H9 (cell line): ENCODE measurements at regions not wholly inside any gene's neighbourhood (a gene's known extent, or its start where the extent isn't known, plus 50 kb on each side); places are given as distances from the start of the nearest gene placed in this dataset.

Experiments used
- DNase-seq: peaks from one replicate; pipeline ENCODE4 v3.0.0-alpha.2; 2017
- H2AFZ ChIP-seq: one replicate; pipeline ENCODE4 v1.6.1; 2013; ENCODE audit warnings: mild to moderate bottlenecking, low read length, control low read depth, moderate library complexity
- H2AK5ac ChIP-seq: 2 replicates; pipeline ENCODE4 v1.6.1; 2013; ENCODE audit warnings: low read length, control low read depth, mixed read lengths; ENCODE audit not compliant: insufficient read length
- H2BK120ac ChIP-seq: one replicate; pipeline ENCODE4 v1.6.1; 2013; ENCODE audit warnings: low read depth, mild to moderate bottlenecking, low read length, control low read depth, inconsistent platforms; ENCODE audit not compliant: poor library complexity, severe bottlenecking
- H2BK12ac ChIP-seq: 2 replicates; pipeline ENCODE4 v1.6.1; 2013; ENCODE audit warnings: low read length, control low read depth, mixed read lengths, low read depth; ENCODE audit not compliant: insufficient read length
- H2BK15ac ChIP-seq: 2 replicates; pipeline ENCODE4 v1.6.1; 2013; ENCODE audit warnings: low read depth, low read length, control low read depth
- H2BK20ac ChIP-seq: one replicate; pipeline ENCODE4 v1.6.1; 2013; ENCODE audit warnings: low read depth, mild to moderate bottlenecking, low read length, control low read depth, inconsistent platforms; ENCODE audit not compliant: poor library complexity, severe bottlenecking
- H2BK5ac ChIP-seq: 2 replicates; pipeline ENCODE4 v1.6.1; 2013; ENCODE audit warnings: low read length, control low read depth, mixed read lengths; ENCODE audit not compliant: insufficient read length
- H3K14ac ChIP-seq: 2 replicates; pipeline ENCODE4 v1.6.1; 2013; ENCODE audit warnings: low read length, control low read depth; ENCODE audit not compliant: insufficient read depth
- H3K18ac ChIP-seq: 2 replicates; pipeline ENCODE4 v1.6.1; 2013; ENCODE audit warnings: low read depth, mild to moderate bottlenecking, mixed read lengths, low read length, control low read depth; ENCODE audit not compliant: insufficient read length
- H3K23ac ChIP-seq: 2 replicates; pipeline ENCODE4 v1.6.1; 2013; ENCODE audit warnings: low read length, control low read depth, mixed read lengths, low read depth; ENCODE audit not compliant: insufficient read length
- H3K23me2 ChIP-seq: 2 replicates; pipeline ENCODE4 v1.6.1; 2013; ENCODE audit warnings: low read depth, mild to moderate bottlenecking, mixed read lengths, low read length, control low read depth; ENCODE audit not compliant: insufficient read length, poor library complexity, severe bottlenecking
- H3K27ac ChIP-seq: 2 replicates; pipeline ENCODE4 v1.5.1; 2013; ENCODE audit warnings: low read length, control low read depth, mixed read lengths, low read depth; ENCODE audit not compliant: insufficient read length
- H3K27me3 ChIP-seq: 2 replicates; pipeline ENCODE4 v1.6.1; 2013; ENCODE audit warnings: low read length, control low read depth, inconsistent platforms; ENCODE audit not compliant: insufficient read depth
- H3K4ac ChIP-seq: 2 replicates; pipeline ENCODE4 v1.6.1; 2013; ENCODE audit warnings: low read depth, mild to moderate bottlenecking, control low read depth, inconsistent platforms, low read length, moderate library complexity
- H3K4me1 ChIP-seq: 2 replicates; pipeline ENCODE4 v1.6.1; 2013; ENCODE audit warnings: low read length, control low read depth, inconsistent platforms; ENCODE audit not compliant: insufficient read depth
- H3K4me2 ChIP-seq: 2 replicates; pipeline ENCODE4 v1.6.1; 2013; ENCODE audit warnings: low read length, control low read depth, mixed read lengths; ENCODE audit not compliant: insufficient read length, insufficient read depth
- H3K56ac ChIP-seq: 2 replicates; pipeline ENCODE4 v1.6.1; 2013; ENCODE audit warnings: low read depth, mild to moderate bottlenecking, mixed read lengths, low read length, control low read depth; ENCODE audit not compliant: insufficient read length
- H3K79me1 ChIP-seq: 2 replicates; pipeline ENCODE4 v1.6.1; 2013; ENCODE audit warnings: low read depth, mild to moderate bottlenecking, moderate library complexity, low read length, control low read depth, inconsistent platforms; ENCODE audit not compliant: insufficient read depth, poor library complexity, severe bottlenecking
- H3K79me2 ChIP-seq: 2 replicates; pipeline ENCODE4 v1.6.1; 2013; ENCODE audit warnings: low read length, control low read depth, inconsistent platforms; ENCODE audit not compliant: insufficient read depth
- H3K9ac ChIP-seq: 2 replicates; pipeline ENCODE4 v1.6.1; 2013; ENCODE audit warnings: low read length, control low read depth, mixed read lengths; ENCODE audit not compliant: insufficient read length; ENCODE audit errors: extremely low read depth
- H3K9me3 ChIP-seq: one replicate; pipeline ENCODE4 v1.6.1; 2013; ENCODE audit warnings: low read depth, low read length, inconsistent platforms; ENCODE audit not compliant: control insufficient read depth
- H3T11ph ChIP-seq: one replicate; pipeline ENCODE4 v1.6.1; 2013; ENCODE audit warnings: mild to moderate bottlenecking, low read length, control low read depth, inconsistent platforms
- H4K20me1 ChIP-seq: one replicate; pipeline ENCODE4 v1.6.1; 2013; ENCODE audit not compliant: control insufficient read depth, insufficient read length, insufficient read depth
- H4K5ac ChIP-seq: 2 replicates; pipeline ENCODE4 v1.6.1; 2013; ENCODE audit warnings: low read depth, mild to moderate bottlenecking, mixed read lengths, low read length, control low read depth; ENCODE audit not compliant: insufficient read length
- H4K8ac ChIP-seq: replicated peaks from 2 replicates; pipeline ENCODE4 v1.6.1; 2013; ENCODE audit warnings: low read length, control low read depth, mixed read lengths, low read depth; ENCODE audit not compliant: insufficient read length
- H4K91ac ChIP-seq: 2 replicates; pipeline ENCODE4 v1.6.1; 2013; ENCODE audit warnings: low read depth, mild to moderate bottlenecking, moderate library complexity, mixed read lengths, low read length, control low read depth; ENCODE audit not compliant: insufficient read length
- H3K27ac Mint-ChIP-seq, 3 experiments: 2 replicates in 2 of 3; 3 replicates in 1 of 3; pipeline ENCODE4 v1.8.0; 2020 to 2021; ENCODE audit warnings: mixed read lengths in 3 of 3, mild to moderate bottlenecking in 1 of 3, moderate library complexity in 1 of 3
- H3K27me3 Mint-ChIP-seq: 2 replicates; pipeline ENCODE4 v1.8.0; 2021; ENCODE audit warnings: low read depth, mild to moderate bottlenecking, moderate library complexity, mixed read lengths
- H3K36me3 Mint-ChIP-seq, 3 experiments: 2 replicates in 2 of 3; 3 replicates in 1 of 3; pipeline ENCODE4 v1.8.0; 2020 to 2021; ENCODE audit warnings: low read depth in 3 of 3, mixed read lengths in 3 of 3; ENCODE audit not compliant: insufficient read depth in 1 of 3
- H3K4me1 Mint-ChIP-seq, 2 experiments: 2 replicates each; pipeline ENCODE4 v1.8.0; 2020; ENCODE audit warnings: mixed read lengths in 2 of 2
- H3K4me3 Mint-ChIP-seq, 2 experiments: 2 replicates in 1 of 2; 3 replicates in 1 of 2; pipeline ENCODE4 v1.8.0; 2020 to 2021; ENCODE audit warnings: mild to moderate bottlenecking in 2 of 2, mixed read lengths in 2 of 2, moderate library complexity in 1 of 2
- H3K9me3 Mint-ChIP-seq, 2 experiments: 2 replicates in 1 of 2; 3 replicates in 1 of 2; pipeline ENCODE4 v1.8.0; 2020; ENCODE audit warnings: mild to moderate bottlenecking in 2 of 2, mixed read lengths in 2 of 2, moderate library complexity in 1 of 2
- CTCF ChIP-seq: fragments of 200-600 bp; sonication (generic); conservative IDR thresholded peaks from 3 replicates; pipeline ENCODE4 v1.8.0; 2021; ENCODE audit warnings: antibody characterized with exemption, mild to moderate bottlenecking
- WGBS: extraction: QIAGEN DNeasy Blood & Tissue Kit; methylation state at CpG from one replicate; pipeline ENCODE4 v1.1.7; 2013; ENCODE audit warnings: missing lambda C conversion rate, low lambda C conversion rate, mixed read lengths; ENCODE audit not compliant: insufficient read length; ENCODE audit errors: extremely low coverage; 5-methylcytosine and 5-hydroxymethylcytosine counted together

GRCh38 chr6:168746643-168747042 lies 305.7 kb downstream of the SMOC2 start:
- Histone ChIP-seq H3K79me1 (no peaks in the 10 kb centered on the region), H2BK120ac (no peak overlapping the region), H2BK5ac (no peak overlapping the region), H3K56ac (no peak overlapping the region), H4K91ac (no peak overlapping the region), H3K4me1 (no peaks in the 10 kb centered on the region), H3K79me2 (no peaks in the 10 kb centered on the region), H3K18ac (no peak overlapping the region), H3T11ph (no peak overlapping the region), H3K9me3 (no peaks in the 10 kb centered on the region), H4K8ac (no peak overlapping the region), H3K4me2 (no peak overlapping the region), H3K27ac (no peak overlapping the region), H3K23ac (no peak overlapping the region), H2AFZ (no peak overlapping the region), H4K20me1 (no peaks in the 10 kb centered on the region), H2BK12ac (no peak overlapping the region), H2AK5ac (no peak overlapping the region), H2BK20ac (no peak overlapping the region), H3K23me2 (no peaks in the 10 kb centered on the region), H3K4ac (no peak overlapping the region), H4K5ac (no peak overlapping the region), H3K9ac (no peak overlapping the region), H3K27me3 (no peaks in the 10 kb centered on the region), H3K14ac (no peak overlapping the region), H2BK15ac (no peak overlapping the region)
- no peak overlapping the region for H3K4me3 Mint-ChIP-seq
- DNase-seq: no peak
- no peaks in the 10 kb centered on the region for H3K27me3 Mint-ChIP-seq
- H3K36me3 Mint-ChIP-seq: no peaks in the 10 kb centered on the region; a peak in 1 of 7 replicates
- WGBS: no CpG with 5 or more reads among the region's 1 CpG
- H3K4me1 Mint-ChIP-seq: no peaks in the 10 kb centered on the region; a peak in 1 of 4 replicates
- no peak overlapping the region for H3K27ac Mint-ChIP-seq
- TF ChIP-seq CTCF: no peak
- H3K9me3 Mint-ChIP-seq: peaks cover 0 to 2% of the 10 kb centered on the region in 2 experiments; a peak in 2 of 5 replicates
